Karpas-422 (cell line): ENCODE measurements at regions not wholly inside any gene's neighbourhood (a gene's known extent, or its start where the extent isn't known, plus 50 kb on each side); places are given as distances from the start of the nearest gene placed in this dataset.

ENCODE experiments used
- DNase-seq: peaks from one replicate; pipeline ENCODE4 v3.0.0-alpha.2; 2015
- H2AFZ ChIP-seq: fragments of 200-600 bp; sonication (generic); 2 replicates; pipeline ENCODE4 v1.6.1; 2014; ENCODE audit warnings: antibody characterized with exemption, low read length, mixed read lengths
- H3K27ac ChIP-seq: fragments of 200-600 bp; sonication (generic); 2 replicates; pipeline ENCODE4 v1.5.1; 2014; ENCODE audit warnings: mild to moderate bottlenecking, low read length, moderate library complexity
- H3K27me3 ChIP-seq: fragments of 200-600 bp; sonication (generic); 2 replicates; pipeline ENCODE4 v1.6.1; 2014; ENCODE audit warnings: low read length, mixed read lengths
- H3K36me3 ChIP-seq: fragments of 200-600 bp; sonication (generic); 2 replicates; pipeline ENCODE4 v1.6.1; 2014; ENCODE audit warnings: low read length, mixed read lengths; ENCODE audit not compliant: insufficient read depth
- H3K4me1 ChIP-seq: fragments of 200-600 bp; sonication (generic); 2 replicates; pipeline ENCODE4 v1.6.1; 2014; ENCODE audit warnings: mild to moderate bottlenecking, low read length, mixed read lengths
- H3K4me2 ChIP-seq: fragments of 200-600 bp; sonication (generic); 2 replicates; pipeline ENCODE4 v1.6.1; 2014; ENCODE audit warnings: low read length, low read depth, mild to moderate bottlenecking; ENCODE audit not compliant: poor library complexity, severe bottlenecking
- H3K4me3 ChIP-seq: fragments of 200-600 bp; sonication (generic); 2 replicates; pipeline ENCODE4 v1.5.1; 2014; ENCODE audit warnings: mild to moderate bottlenecking, antibody characterized with exemption, low read length, mixed read lengths
- H3K79me2 ChIP-seq: fragments of 200-600 bp; sonication (generic); 2 replicates; pipeline ENCODE4 v1.6.1; 2014; ENCODE audit warnings: mild to moderate bottlenecking, low read length, mixed read lengths
- H3K9ac ChIP-seq: fragments of 200-600 bp; sonication (generic); 2 replicates; pipeline ENCODE4 v1.6.0; 2014; ENCODE audit warnings: low read length
- H3K9me2 ChIP-seq: fragments of 200-600 bp; sonication (generic), shearing (Covaris generic); replicated peaks from 2 replicates; pipeline ENCODE4 v1.6.0; 2014; ENCODE audit warnings: mild to moderate bottlenecking, low read length, moderate library complexity; ENCODE audit not compliant: insufficient read depth
- H3K9me3 ChIP-seq: fragments of 300-700, 200-600 bp; sonication (generic); 2 replicates; pipeline ENCODE4 v1.6.1; 2014; ENCODE audit warnings: low read length, mixed read lengths
- H4K20me1 ChIP-seq: fragments of 200-600 bp; sonication (generic); 2 replicates; pipeline ENCODE4 v1.6.1; 2014; ENCODE audit warnings: mild to moderate bottlenecking, antibody characterized with exemption, low read length, low read depth; ENCODE audit not compliant: insufficient read depth

GRCh38 chr2:83435989-83436388, 1023.1 kb downstream of the SUCLG1 start:
- no peak overlapping the region for H3K4me2 ChIP-seq
- no peaks in the 10 kb centered on the region for H3K36me3 ChIP-seq
- DNase-seq, result no peak
- peaks cover 55% of the 10 kb centered on the region for H3K9me3 ChIP-seq
- H4K20me1 ChIP-seq, result no peaks in the 10 kb centered on the region
- H3K4me3 ChIP-seq, result no peak overlapping the region
- H3K27me3 ChIP-seq, result no peaks in the 10 kb centered on the region
- no peaks in the 10 kb centered on the region for H3K9me2 ChIP-seq
- no peak overlapping the region for H3K9ac ChIP-seq
- H3K79me2 ChIP-seq, result no peaks in the 10 kb centered on the region
- H2AFZ ChIP-seq, result no peak overlapping the region
- no peaks in the 10 kb centered on the region for H3K4me1 ChIP-seq
- H3K27ac ChIP-seq, result no peak overlapping the region

GRCh38 chr2:83420993-83421392, 1038.1 kb downstream of the SUCLG1 start:
- H3K9me2 ChIP-seq, result no peaks in the 10 kb centered on the region
- no peak overlapping the region for H3K9ac ChIP-seq
- no peaks in the 10 kb centered on the region for H4K20me1 ChIP-seq
- H3K27me3 ChIP-seq, result no peaks in the 10 kb centered on the region
- H3K4me2 ChIP-seq, result no peak overlapping the region
- no peaks in the 10 kb centered on the region for H3K36me3 ChIP-seq
- no peak overlapping the region for H3K27ac ChIP-seq
- H3K9me3 ChIP-seq, result peaks cover 63% of the 10 kb centered on the region
- no peak for DNase-seq
- H3K4me1 ChIP-seq, result no peaks in the 10 kb centered on the region
- no peaks in the 10 kb centered on the region for H3K79me2 ChIP-seq
- H2AFZ ChIP-seq, result no peak overlapping the region
- no peak overlapping the region for H3K4me3 ChIP-seq

- no peak overlapping the region for H3K4me2 ChIP-seq
- no peak overlapping the region for H2AFZ ChIP-seq
- no peak overlapping the region for H3K9ac ChIP-seq
- no peaks in the 10 kb centered on the region for H4K20me1 ChIP-seq
- H3K4me3 ChIP-seq, result no peak overlapping the region
- no peaks in the 10 kb centered on the region for H3K36me3 ChIP-seq
- no peaks in the 10 kb centered on the region for H3K4me1 ChIP-seq
- DNase-seq, result no peak
- no peak overlapping the region for H3K27ac ChIP-seq
- no peaks in the 10 kb centered on the region for H3K79me2 ChIP-seq
- peaks cover 54% of the 10 kb centered on the region for H3K9me3 ChIP-seq
- no peaks in the 10 kb centered on the region for H3K9me2 ChIP-seq
- no peaks in the 10 kb centered on the region for H3K27me3 ChIP-seq
Measured at GRCh38 chr2:83394134-83394904, 1064.8 kb downstream of the SUCLG1 start.

GRCh38 chr2:83388804-83389203, 1070.3 kb downstream of the SUCLG1 start:
- no peak overlapping the region for H3K4me2 ChIP-seq
- DNase-seq, result no peak
- H3K36me3 ChIP-seq, result no peaks in the 10 kb centered on the region
- no peak overlapping the region for H3K9ac ChIP-seq
- H3K79me2 ChIP-seq, result no peaks in the 10 kb centered on the region
- no peaks in the 10 kb centered on the region for H3K9me2 ChIP-seq
- no peaks in the 10 kb centered on the region for H4K20me1 ChIP-seq
- no peak overlapping the region for H3K4me3 ChIP-seq
- H3K27me3 ChIP-seq, result no peaks in the 10 kb centered on the region
- peaks cover 66% of the 10 kb centered on the region for H3K9me3 ChIP-seq
- H2AFZ ChIP-seq, result no peak overlapping the region
- no peak overlapping the region for H3K27ac ChIP-seq
- no peaks in the 10 kb centered on the region for H3K4me1 ChIP-seq

- Histone ChIP-seq H3K9me3 (peaks cover 74% of the 10 kb centered on the region), H3K27ac (no peak overlapping the region), H4K20me1 (no peaks in the 10 kb centered on the region), H3K4me1 (no peaks in the 10 kb centered on the region), H3K79me2 (no peaks in the 10 kb centered on the region), H3K4me3 (no peak overlapping the region), H3K36me3 (no peaks in the 10 kb centered on the region), H3K27me3 (no peaks in the 10 kb centered on the region), H2AFZ (no peak overlapping the region), H3K9ac (no peak overlapping the region), H3K9me2 (no peaks in the 10 kb centered on the region), H3K4me2 (no peak overlapping the region)
- DNase-seq, result no peak
Measured at GRCh38 chr2:83386549-83386948, 1072.5 kb downstream of the SUCLG1 start.

- H3K4me1 ChIP-seq, result no peaks in the 10 kb centered on the region
- H3K9me2 ChIP-seq, result no peaks in the 10 kb centered on the region
- no peaks in the 10 kb centered on the region for H3K36me3 ChIP-seq
- H3K9me3 ChIP-seq, result peaks cover 65% of the 10 kb centered on the region
- H3K79me2 ChIP-seq, result no peaks in the 10 kb centered on the region
- no peaks in the 10 kb centered on the region for H4K20me1 ChIP-seq
- no peak overlapping the region for H3K4me2 ChIP-seq
- no peak overlapping the region for H2AFZ ChIP-seq
- H3K4me3 ChIP-seq, result no peak overlapping the region
- no peak overlapping the region for H3K27ac ChIP-seq
- H3K9ac ChIP-seq, result no peak overlapping the region
- no peak for DNase-seq
- H3K27me3 ChIP-seq, result no peaks in the 10 kb centered on the region
Measured at GRCh38 chr2:83378921-83379320, 1080.2 kb downstream of the SUCLG1 start.

- DNase-seq, result no peak
- H4K20me1 ChIP-seq, result no peaks in the 10 kb centered on the region
- no peaks in the 10 kb centered on the region for H3K36me3 ChIP-seq
- H3K27ac ChIP-seq, result no peak overlapping the region
- H3K4me1 ChIP-seq, result no peaks in the 10 kb centered on the region
- no peak overlapping the region for H3K4me2 ChIP-seq
- H3K9me2 ChIP-seq, result no peaks in the 10 kb centered on the region
- H3K9ac ChIP-seq, result no peak overlapping the region
- H3K79me2 ChIP-seq, result no peaks in the 10 kb centered on the region
- no peaks in the 10 kb centered on the region for H3K27me3 ChIP-seq
- H3K9me3 ChIP-seq, result peaks cover 61% of the 10 kb centered on the region
- no peak overlapping the region for H3K4me3 ChIP-seq
- H2AFZ ChIP-seq, result no peak overlapping the region
Measured at GRCh38 chr2:83376731-83377130, 1082.3 kb downstream of the SUCLG1 start.

- no peak overlapping the region for H3K27ac ChIP-seq
- H4K20me1 ChIP-seq, result no peaks in the 10 kb centered on the region
- no peaks in the 10 kb centered on the region for H3K27me3 ChIP-seq
- H3K9ac ChIP-seq, result no peak overlapping the region
- no peak overlapping the region for H2AFZ ChIP-seq
- no peak overlapping the region for H3K4me2 ChIP-seq
- DNase-seq, result no peak
- peaks cover 38% of the 10 kb centered on the region for H3K9me3 ChIP-seq
- no peak overlapping the region for H3K4me3 ChIP-seq
- no peaks in the 10 kb centered on the region for H3K36me3 ChIP-seq
- H3K9me2 ChIP-seq, result no peaks in the 10 kb centered on the region
- no peaks in the 10 kb centered on the region for H3K79me2 ChIP-seq
- no peaks in the 10 kb centered on the region for H3K4me1 ChIP-seq
Measured at GRCh38 chr2:83370419-83370762, 1088.7 kb downstream of the SUCLG1 start.
